ENCODE measurements at regions not wholly inside any gene's neighbourhood (a gene's known extent, or its start where the extent isn't known, plus 50 kb on each side); places are given as distances from the start of the nearest gene placed in this dataset.

- Histone ChIP-seq H3K27me3 (no peaks in the 10 kb centered on the region), H3K36me3 (no peaks in the 10 kb centered on the region), H3K4me3 (no peak overlapping the region), H3K27ac (replicated peaks in 1 of 4) (no peak overlapping the region), H3K4me1 (no peaks in the 10 kb centered on the region), H3K9me3 (no peaks in the 10 kb centered on the region)
- no peak for DNase-seq (ENCODE audit: extremely low spot score)
- WGBS = 69% methylated on average over 5 of the region's 5 CpGs
- intact Hi-C loops (cut with DNase I) = no loop called here
- TF ChIP-seq POLR2A (IDR thresholded peaks at IDR 0.05; ENCODE audit: low read depth) (no peak), EP300 (IDR thresholded peaks at IDR 0.05) (no peak), CTCF (IDR thresholded peaks at IDR 0.05) (no peak), POLR2AphosphoS5 (IDR thresholded peaks at IDR 0.05) (no peak)
Measured at GRCh38 chr5:31047007-31047406, 146.5 kb upstream of the CDH6 start.

GRCh38 chr5:31036411-31036810 lies 157.1 kb upstream of the CDH6 start:
- no peak overlapping the region for H3K4me3 ChIP-seq
- no peaks in the 10 kb centered on the region for H3K27me3 ChIP-seq
- H3K36me3 ChIP-seq = no peaks in the 10 kb centered on the region
- WGBS = 80% methylated on average over 4 of the region's 4 CpGs
- intact Hi-C loops (cut with DNase I) = no loop called here
- no peak for TF ChIP-seq EP300 (IDR thresholded peaks at IDR 0.05)
- TF ChIP-seq POLR2A (IDR thresholded peaks at IDR 0.05; ENCODE audit: low read depth) = no peak
- no peak for TF ChIP-seq POLR2AphosphoS5 (IDR thresholded peaks at IDR 0.05)
- no peak for TF ChIP-seq CTCF (IDR thresholded peaks at IDR 0.05)
- no peaks in the 10 kb centered on the region for H3K4me1 ChIP-seq
- no peak overlapping the region for H3K27ac ChIP-seq (replicated peaks in 1 of 4)
- H3K9me3 ChIP-seq = peaks cover 0 to 4% (median 0%) of the 10 kb centered on the region in 4 donors
- no peak for DNase-seq (ENCODE audit: extremely low spot score)

- TF ChIP-seq POLR2AphosphoS5 (IDR thresholded peaks at IDR 0.05) (no peak), CTCF (IDR thresholded peaks at IDR 0.05) (no peak), EP300 (IDR thresholded peaks at IDR 0.05) (no peak), POLR2A (IDR thresholded peaks at IDR 0.05; ENCODE audit: low read depth) (no peak)
- Histone ChIP-seq H3K27ac (replicated peaks in 1 of 4) (no peak overlapping the region), H3K4me1 (no peaks in the 10 kb centered on the region), H3K27me3 (no peaks in the 10 kb centered on the region), H3K36me3 (no peaks in the 10 kb centered on the region), H3K4me3 (no peak overlapping the region), H3K9me3 (no peaks in the 10 kb centered on the region)
- WGBS = 87% methylated on average over 1 of the region's 1 CpG
- intact Hi-C loops (cut with DNase I) = no loop called here
- DNase-seq (ENCODE audit: extremely low spot score) = no peak
Measured at GRCh38 chr5:31033295-31033694, 160.2 kb upstream of the CDH6 start.

GRCh38 chr5:31029925-31030324 lies 163.6 kb upstream of the CDH6 start:
- intact Hi-C loops (cut with DNase I) = no loop called here
- no peaks in the 10 kb centered on the region for H3K9me3 ChIP-seq
- WGBS = 94% methylated on average over 8 of the region's 8 CpGs
- H3K27ac ChIP-seq (replicated peaks in 1 of 4) = no peak overlapping the region
- no peaks in the 10 kb centered on the region for H3K36me3 ChIP-seq
- H3K27me3 ChIP-seq = no peaks in the 10 kb centered on the region
- H3K4me3 ChIP-seq = no peak overlapping the region
- no peak for DNase-seq (ENCODE audit: extremely low spot score)
- H3K4me1 ChIP-seq = no peaks in the 10 kb centered on the region
- TF ChIP-seq CTCF (IDR thresholded peaks at IDR 0.05) = no peak
- no peak for TF ChIP-seq POLR2A (IDR thresholded peaks at IDR 0.05; ENCODE audit: low read depth)
- TF ChIP-seq EP300 (IDR thresholded peaks at IDR 0.05) = no peak
- TF ChIP-seq POLR2AphosphoS5 (IDR thresholded peaks at IDR 0.05) = no peak

- intact Hi-C loops (cut with DNase I) = no loop called here
- TF ChIP-seq EP300 (IDR thresholded peaks at IDR 0.05) = no peak
- TF ChIP-seq CTCF (IDR thresholded peaks at IDR 0.05) = no peak
- TF ChIP-seq POLR2A (IDR thresholded peaks at IDR 0.05; ENCODE audit: low read depth) = no peak
- no peak for TF ChIP-seq POLR2AphosphoS5 (IDR thresholded peaks at IDR 0.05)
- no peaks in the 10 kb centered on the region for H3K4me1 ChIP-seq
- H3K4me3 ChIP-seq = no peak overlapping the region
- H3K27me3 ChIP-seq = no peaks in the 10 kb centered on the region
- H3K9me3 ChIP-seq = no peaks in the 10 kb centered on the region
- H3K36me3 ChIP-seq = no peaks in the 10 kb centered on the region
- DNase-seq (ENCODE audit: extremely low spot score) = no peak
- no peak overlapping the region for H3K27ac ChIP-seq (replicated peaks in 1 of 4)
Measured at GRCh38 chr5:31027721-31028120, 165.8 kb upstream of the CDH6 start.
